ENCODE measurements at regions not wholly inside any gene's neighbourhood (a gene's known extent, or its start where the extent isn't known, plus 50 kb on each side); places are given as distances from the start of the nearest gene placed in this dataset.

GRCh38 chr4:180949424-180950213 lies 1293.6 kb upstream of the TENM3 start:
- TF ChIP-seq, protein P1, sequence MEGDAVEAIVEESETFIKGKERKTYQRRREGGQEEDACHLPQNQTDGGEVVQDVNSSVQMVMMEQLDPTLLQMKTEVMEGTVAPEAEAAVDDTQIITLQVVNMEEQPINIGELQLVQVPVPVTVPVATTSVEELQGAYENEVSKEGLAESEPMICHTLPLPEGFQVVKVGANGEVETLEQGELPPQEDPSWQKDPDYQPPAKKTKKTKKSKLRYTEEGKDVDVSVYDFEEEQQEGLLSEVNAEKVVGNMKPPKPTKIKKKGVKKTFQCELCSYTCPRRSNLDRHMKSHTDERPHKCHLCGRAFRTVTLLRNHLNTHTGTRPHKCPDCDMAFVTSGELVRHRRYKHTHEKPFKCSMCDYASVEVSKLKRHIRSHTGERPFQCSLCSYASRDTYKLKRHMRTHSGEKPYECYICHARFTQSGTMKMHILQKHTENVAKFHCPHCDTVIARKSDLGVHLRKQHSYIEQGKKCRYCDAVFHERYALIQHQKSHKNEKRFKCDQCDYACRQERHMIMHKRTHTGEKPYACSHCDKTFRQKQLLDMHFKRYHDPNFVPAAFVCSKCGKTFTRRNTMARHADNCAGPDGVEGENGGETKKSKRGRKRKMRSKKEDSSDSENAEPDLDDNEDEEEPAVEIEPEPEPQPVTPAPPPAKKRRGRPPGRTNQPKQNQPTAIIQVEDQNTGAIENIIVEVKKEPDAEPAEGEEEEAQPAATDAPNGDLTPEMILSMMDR (IDR thresholded peaks at IDR 0.05), result no peak
- no peak for TF ChIP-seq POLR2A (IDR thresholded peaks at IDR 0.05)
